GM20000 (cell line): ENCODE measurements at regions not wholly inside any gene's neighbourhood (a gene's known extent, or its start where the extent isn't known, plus 50 kb on each side); places are given as distances from the start of the nearest gene placed in this dataset.

ENCODE experiments used
- DNase-seq: peaks from one replicate; pipeline ENCODE4 v3.0.0; 2012; ENCODE audit warnings: low spot score
- TF ChIP-seq, protein P1 (sequence below): IDR thresholded peaks from 2 replicates; pipeline ENCODE4 v1.5.1; 2012; ENCODE audit warnings: mild to moderate bottlenecking, control low read depth; ENCODE audit errors: extremely low read depth, missing control alignments

DNA sequence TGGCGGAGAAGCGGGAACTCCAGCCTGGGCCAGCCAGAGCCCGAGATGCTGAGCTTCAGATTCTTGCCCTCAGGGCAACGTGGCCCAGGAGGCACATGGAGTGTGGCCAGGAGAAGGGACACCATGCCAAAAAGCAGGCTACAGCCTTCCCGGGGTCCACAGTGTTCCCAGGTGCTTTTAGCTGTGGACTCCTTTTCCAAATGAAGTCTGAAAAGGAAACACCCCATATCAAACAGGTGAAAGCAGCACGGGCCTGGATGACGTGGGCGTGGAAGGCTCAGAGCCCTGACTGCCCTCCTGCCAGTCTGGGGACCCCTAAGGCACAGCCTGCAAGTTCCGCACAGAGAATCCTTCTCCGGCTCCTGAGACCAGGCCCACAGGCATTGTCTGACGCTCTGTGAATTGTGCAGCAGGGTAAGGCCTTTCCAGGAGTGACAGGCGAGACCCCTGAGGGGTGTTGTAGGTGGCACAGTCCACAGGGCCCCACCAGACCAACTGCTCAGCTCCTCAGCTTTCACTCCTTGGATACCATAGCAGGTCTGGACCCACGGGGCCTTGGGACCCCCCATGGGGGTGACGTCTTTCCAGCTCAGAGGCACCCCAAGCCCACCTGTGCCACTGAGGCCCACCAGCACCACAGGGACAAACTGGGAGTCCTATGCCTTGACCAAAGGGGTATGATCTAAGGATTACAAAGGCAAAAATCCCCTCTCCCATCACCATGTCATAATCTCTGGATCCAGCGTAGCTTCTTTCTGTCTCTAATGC is 69.6 kb upstream of the RAB6C start:
- DNase-seq = no peak
- TF ChIP-seq, protein P1, sequence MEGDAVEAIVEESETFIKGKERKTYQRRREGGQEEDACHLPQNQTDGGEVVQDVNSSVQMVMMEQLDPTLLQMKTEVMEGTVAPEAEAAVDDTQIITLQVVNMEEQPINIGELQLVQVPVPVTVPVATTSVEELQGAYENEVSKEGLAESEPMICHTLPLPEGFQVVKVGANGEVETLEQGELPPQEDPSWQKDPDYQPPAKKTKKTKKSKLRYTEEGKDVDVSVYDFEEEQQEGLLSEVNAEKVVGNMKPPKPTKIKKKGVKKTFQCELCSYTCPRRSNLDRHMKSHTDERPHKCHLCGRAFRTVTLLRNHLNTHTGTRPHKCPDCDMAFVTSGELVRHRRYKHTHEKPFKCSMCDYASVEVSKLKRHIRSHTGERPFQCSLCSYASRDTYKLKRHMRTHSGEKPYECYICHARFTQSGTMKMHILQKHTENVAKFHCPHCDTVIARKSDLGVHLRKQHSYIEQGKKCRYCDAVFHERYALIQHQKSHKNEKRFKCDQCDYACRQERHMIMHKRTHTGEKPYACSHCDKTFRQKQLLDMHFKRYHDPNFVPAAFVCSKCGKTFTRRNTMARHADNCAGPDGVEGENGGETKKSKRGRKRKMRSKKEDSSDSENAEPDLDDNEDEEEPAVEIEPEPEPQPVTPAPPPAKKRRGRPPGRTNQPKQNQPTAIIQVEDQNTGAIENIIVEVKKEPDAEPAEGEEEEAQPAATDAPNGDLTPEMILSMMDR = no peak

DNA sequence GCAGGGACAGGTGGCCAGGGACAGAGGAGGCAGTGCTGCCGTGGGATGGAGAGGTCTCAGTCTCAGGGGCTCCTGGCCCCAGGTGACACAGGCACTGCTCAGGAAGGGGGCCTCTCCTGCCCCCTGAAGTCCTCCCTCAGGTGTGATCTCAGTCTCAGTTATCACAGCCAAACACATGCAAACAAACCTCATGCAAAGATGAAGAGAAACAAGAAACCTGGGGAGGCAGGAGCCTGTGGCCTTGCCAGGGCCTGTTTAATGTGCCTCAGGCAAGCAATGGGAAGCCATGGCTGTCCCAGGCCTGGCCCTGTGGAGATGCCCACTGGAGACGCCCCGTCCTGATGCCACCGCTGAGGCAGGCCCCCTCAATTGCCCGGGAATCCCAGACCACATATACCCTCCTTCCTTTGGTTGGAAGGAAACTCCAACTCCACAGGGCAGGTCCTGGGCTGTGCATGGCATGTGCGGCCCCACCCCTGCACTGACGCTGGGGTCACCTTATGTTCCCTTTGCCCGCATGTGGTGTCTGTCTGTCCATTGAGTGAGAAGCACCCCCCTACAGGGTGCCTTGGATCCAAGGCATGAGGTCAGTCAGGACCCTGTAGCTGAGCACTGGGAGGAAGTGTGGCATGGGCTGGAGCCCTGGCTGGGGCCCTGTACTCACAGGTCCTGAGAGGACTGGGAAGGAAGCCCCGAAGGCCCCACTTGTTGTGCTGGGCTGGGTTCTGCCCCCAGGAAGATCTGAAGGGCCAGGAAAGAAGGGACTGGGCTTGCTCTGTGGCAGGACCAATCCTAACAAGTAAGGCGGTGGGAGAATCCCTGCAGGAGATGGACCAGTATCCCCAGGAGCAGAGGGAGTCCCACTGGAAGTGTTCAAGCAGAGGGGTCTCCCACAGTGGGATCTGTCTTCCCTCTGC is 68.8 kb upstream of the RAB6C start:
- DNase-seq = no peak
- TF ChIP-seq, protein P1 = no peak

DNA sequence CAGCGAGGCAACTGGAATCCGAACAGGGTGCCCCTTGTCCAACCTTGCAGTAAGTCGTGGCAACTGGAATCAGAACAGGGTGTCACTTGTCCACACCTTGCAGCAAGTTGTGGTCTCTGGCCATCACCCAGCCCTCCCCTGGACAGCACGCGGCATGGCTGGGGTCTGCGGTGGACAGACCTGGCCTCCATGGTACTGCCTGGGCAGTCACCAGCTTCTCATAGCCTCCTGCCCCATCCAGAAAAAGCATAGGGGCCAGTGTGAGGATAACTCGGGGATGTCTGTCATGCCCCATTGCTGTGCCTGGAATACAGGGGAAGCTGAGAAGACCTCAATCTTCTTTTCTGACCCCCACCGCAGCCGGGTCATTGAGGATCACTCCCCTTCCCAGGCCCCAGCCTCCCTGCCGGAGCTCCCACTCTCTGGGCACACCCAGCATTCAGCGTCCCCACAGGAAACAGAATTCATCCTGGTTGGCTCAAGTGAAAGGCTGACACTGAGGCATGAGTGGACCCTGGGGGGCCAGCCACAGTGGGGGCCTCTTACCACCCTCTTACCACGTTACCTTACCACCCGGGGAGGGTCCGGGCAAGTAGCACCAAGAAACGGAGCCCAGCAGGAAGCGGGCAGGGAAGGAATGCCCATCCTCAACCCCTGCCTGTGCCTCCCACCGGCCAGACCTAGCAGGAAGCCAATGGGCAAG is 68.0 kb upstream of the RAB6C start:
- no peak for DNase-seq
- TF ChIP-seq, protein P1 = no peak

DNA sequence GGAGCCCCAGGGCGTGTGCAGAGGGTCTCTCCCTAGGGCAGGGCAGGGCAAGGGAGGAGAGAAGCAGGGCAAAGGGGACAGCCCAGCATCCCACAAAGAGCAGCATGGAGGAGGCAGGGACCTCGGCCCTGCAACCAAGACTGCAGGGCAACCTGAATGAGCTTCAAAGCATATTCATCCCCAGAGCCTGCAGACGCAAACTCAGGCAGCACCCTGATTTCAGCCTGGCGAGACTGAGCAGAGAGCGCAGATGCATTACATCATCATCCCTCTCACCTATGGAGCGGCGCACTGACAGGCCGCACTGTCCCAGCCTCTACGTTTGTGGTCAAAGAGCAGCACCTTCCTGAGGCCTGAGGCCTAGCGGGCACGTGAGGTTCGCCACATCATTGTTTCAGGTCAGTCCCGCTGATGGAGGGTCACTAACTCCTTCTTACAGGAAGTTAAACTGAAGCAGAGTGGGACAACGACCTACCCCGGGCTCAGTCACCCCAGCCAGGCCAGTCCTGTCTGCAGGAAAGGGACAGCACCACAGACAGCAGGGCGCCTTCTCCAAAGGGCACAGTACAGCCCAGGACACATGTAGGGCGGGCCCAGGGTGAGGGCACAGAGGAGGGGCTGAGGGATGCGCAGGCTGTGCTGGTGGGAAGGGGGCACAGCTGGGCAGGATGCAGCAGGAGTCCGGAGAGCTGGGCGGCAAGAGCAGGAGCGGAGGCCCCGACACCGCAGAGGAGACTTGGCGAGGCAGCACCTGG is 67.2 kb upstream of the RAB6C start:
- TF ChIP-seq, protein P1 = no peak

DNA sequence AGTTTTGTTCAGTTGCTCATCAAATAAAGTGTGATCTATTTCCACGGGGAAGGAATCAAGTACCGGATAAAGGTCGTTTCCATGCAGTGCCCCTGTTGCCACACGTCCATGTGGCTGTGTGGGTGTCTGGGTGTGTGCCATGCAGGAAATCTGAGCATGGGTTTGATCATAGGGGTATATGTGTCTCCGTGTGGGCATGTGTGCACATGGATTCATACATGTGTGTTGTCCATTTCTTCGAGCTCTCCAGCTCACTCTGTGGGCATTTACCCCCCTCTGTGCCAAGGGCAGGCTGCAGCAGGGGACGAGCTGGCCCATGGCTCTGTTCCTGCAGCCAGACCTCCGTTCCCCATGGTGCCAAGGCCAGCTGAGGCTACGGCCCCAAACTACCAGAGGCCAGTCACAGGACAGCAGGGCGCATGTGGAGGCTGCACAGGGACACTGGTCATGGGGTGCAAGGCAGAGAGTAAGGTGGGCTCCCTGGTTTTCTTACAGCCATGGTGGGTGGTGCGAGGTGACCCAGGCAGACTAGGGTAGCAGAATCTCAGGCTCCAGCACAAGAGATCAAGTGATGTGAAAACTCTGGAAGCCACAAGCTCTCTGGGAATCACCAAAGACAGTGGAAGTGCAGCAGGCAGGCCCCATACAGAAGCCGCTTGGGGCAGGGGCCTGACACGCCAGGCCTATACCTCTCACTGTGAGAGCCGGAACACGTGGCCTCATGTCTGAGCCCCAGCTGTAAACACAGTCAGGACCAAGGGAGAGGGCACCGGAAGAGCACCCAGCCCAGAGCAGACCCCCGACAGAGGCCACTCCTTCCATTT is 66.4 kb upstream of the RAB6C start:
- TF ChIP-seq, protein P1 = no peak
- DNase-seq = no peak

More for the DNA sequence above, 67.2 kb upstream of the RAB6C start:
- no peak for DNase-seq
